GM18951 (cell line): ENCODE measurements at regions not wholly inside any gene's neighbourhood (a gene's known extent, or its start where the extent isn't known, plus 50 kb on each side); places are given as distances from the start of the nearest gene placed in this dataset.

ENCODE experiments used
- POLR2A ChIP-seq: IDR thresholded peaks from 4 replicates; pipeline ENCODE4 v1.6.1; 2011; ENCODE audit warnings: mild to moderate bottlenecking; ENCODE audit not compliant: insufficient read length, insufficient read depth; ENCODE audit errors: extremely low read depth
- in situ Hi-C: fragments of 300-500 bp; cut with MboI; formaldehyde crosslinking; loops from one replicate; pipeline ENCODE4 v1.12.0; 2022; ENCODE audit warnings: low sequenced_read_pairs, mixed read lengths, inconsistent platforms; ENCODE audit not compliant: unreplicated experiment

GRCh38 chr21:23218667-23219066, 2220.5 kb downstream of the NCAM2 start:
- in situ Hi-C loops, result no loop called here
- TF ChIP-seq POLR2A, result no peak

- TF ChIP-seq POLR2A, result no peak
Observed at GRCh38 chr21:23217597-23217996, 2219.4 kb downstream of the NCAM2 start.

GRCh38 chr21:23215261-23215660, 2217.1 kb downstream of the NCAM2 start:
- in situ Hi-C loops, result no loop called here
- TF ChIP-seq POLR2A, result no peak

More at GRCh38 chr21:23217597-23217996, 2219.4 kb downstream of the NCAM2 start:
- in situ Hi-C loops, result no loop called here
